A673 (cell line): ENCODE measurements at regions not wholly inside any gene's neighbourhood (a gene's known extent, or its start where the extent isn't known, plus 50 kb on each side); places are given as distances from the start of the nearest gene placed in this dataset.

Experiments used
- CTCF ChIP-seq: fragments of 300-800, 200-600 bp; sonication (generic); conservative IDR thresholded peaks from 2 replicates; pipeline ENCODE4 v1.5.1; 2017; ENCODE audit warnings: low read depth, mild to moderate bottlenecking, antibody characterized with exemption, low read length, moderate library complexity, mixed read lengths
- EZH2 ChIP-seq: fragments of 200-600 bp; sonication (generic); IDR thresholded peaks from 2 replicates; pipeline ENCODE4 v1.6.1; 2017; ENCODE audit warnings: borderline replicate concordance, low read depth, mild to moderate bottlenecking, mixed read lengths, antibody characterized with exemption, low read length; ENCODE audit not compliant: poor library complexity, severe bottlenecking

DNA sequence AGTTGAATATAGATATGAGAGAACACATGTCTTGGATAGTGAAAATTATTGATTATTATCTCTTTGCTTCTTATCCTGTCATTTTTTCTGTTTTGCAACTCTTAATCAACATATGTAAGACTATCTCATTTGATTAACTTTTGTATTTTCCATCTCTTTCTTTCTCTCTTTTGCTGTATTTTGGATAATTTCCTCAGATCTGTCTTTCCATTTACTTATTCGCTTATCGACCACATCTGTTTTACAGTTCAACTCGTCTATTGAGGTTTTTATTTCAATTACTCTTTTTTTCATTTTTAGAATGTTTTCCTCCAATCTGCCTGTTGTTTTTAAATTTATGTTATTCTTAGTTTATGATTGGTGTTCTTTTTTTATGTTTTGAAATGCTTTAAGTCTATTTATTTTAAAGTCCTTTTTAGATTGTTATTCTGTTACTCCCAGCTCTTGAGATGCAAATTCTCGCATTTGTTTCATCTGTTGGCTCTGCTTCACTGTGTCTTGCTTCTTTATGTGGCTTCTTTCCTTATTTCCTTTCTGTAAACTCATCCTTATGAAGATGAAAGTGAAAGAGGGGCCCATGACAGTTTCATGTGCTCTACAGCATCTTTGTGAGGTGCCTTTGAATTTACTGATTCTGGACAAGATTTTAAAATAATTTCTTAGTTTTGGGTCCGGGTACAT lies 87.8 kb upstream of the IRX5 start:
- TF ChIP-seq CTCF (no peak), EZH2 (no peak)
